Upper lobe of right lung (tissue), 1 donor: ENCODE measurements at regions not wholly inside any gene's neighbourhood (a gene's known extent, or its start where the extent isn't known, plus 50 kb on each side); places are given as distances from the start of the nearest gene placed in this dataset.
"Not testable (repeated sequence)": the region's sequence is repeated elsewhere in the genome, so short reads cannot be mapped to it uniquely, and the experiment has no call there.

ENCODE experiments used
- ATAC-seq: fragments of 200-7000 bp; cut with Tn5 transposase; one replicate; pipeline ENCODE4 v1.9.1; 2020; ENCODE audit warnings: mild to moderate bottlenecking, moderate library complexity
- DNase-seq: peaks from one replicate; pipeline ENCODE4 v3.0.0-alpha.2; 2020
- H3K27ac ChIP-seq: fragments of 200-600 bp; one replicate; pipeline ENCODE4 v1.8.0; 2022
- H3K27me3 ChIP-seq: fragments of 200-600 bp; one replicate; pipeline ENCODE4 v1.8.0; 2022; ENCODE audit warnings: mild to moderate bottlenecking
- H3K36me3 ChIP-seq: fragments of 200-600 bp; one replicate; pipeline ENCODE4 v1.8.0; 2022
- H3K4me1 ChIP-seq: fragments of 200-600 bp; one replicate; pipeline ENCODE4 v1.8.0; 2022
- H3K4me3 ChIP-seq: fragments of 200-600 bp; one replicate; pipeline ENCODE4 v1.8.0; 2022; ENCODE audit warnings: mild to moderate bottlenecking
- H3K9me3 ChIP-seq: fragments of 200-600 bp; one replicate; pipeline ENCODE4 v1.8.0; 2022
- intact Hi-C: fragments of 100-400 bp; cut with DNase I; formaldehyde crosslinking; loops from one replicate; pipeline ENCODE4 v1.11.0; 2022
- TF ChIP-seq, protein P1 (sequence below): fragments of 200-600 bp; IDR thresholded peaks from one replicate; pipeline ENCODE4 v1.8.0; 2022; ENCODE audit warnings: antibody characterized with exemption
- donor health status: DM: no; HTN: yes; CAD: no; lungs with severe emphysema.

DNA sequence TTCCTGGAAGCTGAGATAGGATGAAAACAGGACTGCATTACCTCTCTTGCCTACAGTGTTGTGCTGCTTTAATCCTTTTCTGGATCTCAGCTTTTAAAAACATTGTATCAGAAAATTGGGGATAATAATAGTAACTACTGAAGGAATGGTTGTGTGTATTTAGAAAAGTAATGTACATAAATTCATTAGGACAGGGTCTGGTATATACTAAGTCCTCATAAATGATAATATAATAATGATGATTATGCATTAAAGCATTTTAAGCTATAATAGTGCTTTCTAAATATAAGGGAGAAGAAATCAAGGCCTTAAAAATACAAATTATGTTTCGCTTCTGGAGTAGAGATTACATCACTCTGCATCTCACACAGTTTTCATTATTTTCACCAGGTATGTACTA, 530.1 kb downstream of the ZNF385D start:
- ATAC-seq (no peak), DNase-seq (no peak)
- no peaks in the 10 kb centered on the region for H3K9me3 ChIP-seq
- intact Hi-C loops, result no loop called here
- H3K36me3 ChIP-seq, result no peaks in the 10 kb centered on the region
- no peaks in the 10 kb centered on the region for H3K27me3 ChIP-seq
- no peak overlapping the region for H3K27ac ChIP-seq
- no peak overlapping the region for H3K4me3 ChIP-seq
- H3K4me1 ChIP-seq, result no peaks in the 10 kb centered on the region
- TF ChIP-seq, protein P1, sequence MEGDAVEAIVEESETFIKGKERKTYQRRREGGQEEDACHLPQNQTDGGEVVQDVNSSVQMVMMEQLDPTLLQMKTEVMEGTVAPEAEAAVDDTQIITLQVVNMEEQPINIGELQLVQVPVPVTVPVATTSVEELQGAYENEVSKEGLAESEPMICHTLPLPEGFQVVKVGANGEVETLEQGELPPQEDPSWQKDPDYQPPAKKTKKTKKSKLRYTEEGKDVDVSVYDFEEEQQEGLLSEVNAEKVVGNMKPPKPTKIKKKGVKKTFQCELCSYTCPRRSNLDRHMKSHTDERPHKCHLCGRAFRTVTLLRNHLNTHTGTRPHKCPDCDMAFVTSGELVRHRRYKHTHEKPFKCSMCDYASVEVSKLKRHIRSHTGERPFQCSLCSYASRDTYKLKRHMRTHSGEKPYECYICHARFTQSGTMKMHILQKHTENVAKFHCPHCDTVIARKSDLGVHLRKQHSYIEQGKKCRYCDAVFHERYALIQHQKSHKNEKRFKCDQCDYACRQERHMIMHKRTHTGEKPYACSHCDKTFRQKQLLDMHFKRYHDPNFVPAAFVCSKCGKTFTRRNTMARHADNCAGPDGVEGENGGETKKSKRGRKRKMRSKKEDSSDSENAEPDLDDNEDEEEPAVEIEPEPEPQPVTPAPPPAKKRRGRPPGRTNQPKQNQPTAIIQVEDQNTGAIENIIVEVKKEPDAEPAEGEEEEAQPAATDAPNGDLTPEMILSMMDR, result no peak

DNA sequence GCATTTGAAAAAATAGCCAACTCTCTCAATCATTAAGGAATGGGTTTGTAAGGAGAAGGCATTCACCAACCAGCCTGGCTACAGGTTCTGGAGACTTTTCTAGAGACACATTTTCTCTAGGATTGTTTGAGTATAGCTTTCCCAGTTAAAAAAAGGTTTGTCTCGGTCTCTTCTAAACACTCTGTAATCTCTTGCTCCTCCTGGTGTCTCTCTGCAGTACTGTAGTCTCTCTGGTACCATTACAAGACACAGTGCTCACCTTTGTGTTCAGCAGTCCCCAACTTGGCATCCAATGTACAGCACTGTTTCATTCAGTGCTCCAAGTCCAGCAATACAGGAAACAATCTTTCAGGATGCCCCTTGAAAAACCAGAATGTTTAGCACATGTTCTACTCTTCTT, 534.4 kb downstream of the ZNF385D start:
- TF ChIP-seq, protein P1, result no peak
- no peaks in the 10 kb centered on the region for H3K36me3 ChIP-seq

DNA sequence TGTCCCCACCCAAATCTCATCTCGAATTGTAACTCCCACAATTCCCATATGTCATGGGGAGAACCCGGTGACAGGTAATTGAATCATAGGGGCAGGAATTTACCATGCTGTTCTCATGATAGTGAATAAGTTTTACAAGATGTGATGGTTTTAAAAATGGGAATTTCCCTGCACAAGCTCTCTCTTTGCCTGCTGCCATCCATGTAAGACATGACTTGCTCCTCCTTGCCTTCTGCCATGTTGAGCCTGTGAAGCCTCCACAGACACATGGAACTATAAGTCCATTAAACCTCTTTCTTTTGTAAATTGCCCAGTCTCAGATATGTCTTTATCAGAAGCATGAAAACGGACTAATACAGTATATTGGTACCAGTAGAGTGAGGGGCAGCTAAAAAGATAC, 546.9 kb downstream of the ZNF385D start:
- H3K4me3 ChIP-seq, DNase-seq, H3K4me1 ChIP-seq, H3K36me3 ChIP-seq, H3K27me3 ChIP-seq, ATAC-seq, H3K27ac ChIP-seq, intact Hi-C loops: not testable (repeated sequence)
- H3K9me3 ChIP-seq, result peaks cover 10% of the 10 kb centered on the region

More for the DNA sequence above, 534.4 kb downstream of the ZNF385D start:
- no peak for ATAC-seq
- H3K4me3 ChIP-seq, result no peak overlapping the region
- DNase-seq, result no peak
- no peaks in the 10 kb centered on the region for H3K4me1 ChIP-seq
- no peaks in the 10 kb centered on the region for H3K9me3 ChIP-seq
- H3K27me3 ChIP-seq, result no peaks in the 10 kb centered on the region
- intact Hi-C loops, result no loop called here
- H3K27ac ChIP-seq, result no peak overlapping the region

DNA sequence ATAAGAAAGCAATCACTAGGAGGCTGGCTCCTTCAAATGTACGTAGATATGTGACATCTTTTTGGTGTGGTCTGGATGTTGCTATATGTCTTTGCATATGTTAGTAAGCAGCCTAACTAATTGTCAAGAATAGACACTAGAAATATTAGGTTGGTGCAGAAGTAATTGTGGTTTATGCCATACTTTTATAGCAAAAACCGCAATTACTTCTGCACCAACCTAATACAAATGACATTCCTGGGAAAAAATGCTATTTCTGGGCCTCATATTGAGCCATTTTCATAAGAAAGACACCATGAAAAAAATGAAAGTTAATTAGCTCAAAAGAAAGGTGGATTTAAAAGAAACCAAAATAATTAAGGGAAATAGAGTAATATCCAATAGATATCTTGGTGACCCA, 555.8 kb downstream of the ZNF385D start:
- Histone ChIP-seq H3K4me1 (no peaks in the 10 kb centered on the region), H3K9me3 (no peaks in the 10 kb centered on the region), H3K36me3 (no peaks in the 10 kb centered on the region), H3K27ac (no peak overlapping the region), H3K4me3 (no peak overlapping the region), H3K27me3 (no peaks in the 10 kb centered on the region)
- intact Hi-C loops, result no loop called here
- ATAC-seq (no peak), DNase-seq (no peak)
- TF ChIP-seq, protein P1, result no peak

DNA sequence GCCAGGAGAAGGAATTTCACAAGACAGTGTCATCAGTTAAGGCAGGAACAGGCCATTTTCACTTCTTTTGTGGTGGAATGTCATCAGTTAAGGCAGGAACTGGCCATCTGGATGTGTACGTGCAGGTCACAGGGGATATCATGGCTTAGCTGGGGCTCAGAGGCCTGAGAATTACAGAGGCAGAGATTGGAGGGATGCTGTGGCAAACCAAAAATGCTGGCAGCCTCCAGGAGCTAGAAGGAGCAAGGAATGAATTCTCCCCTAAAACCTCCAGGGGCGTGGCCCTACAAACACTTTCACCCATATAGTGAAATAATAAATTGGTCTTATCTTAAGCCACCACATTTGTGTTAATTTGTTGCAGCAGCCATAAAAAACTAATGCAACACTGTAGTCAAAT, 557.0 kb downstream of the ZNF385D start:
- ATAC-seq, H3K9me3 ChIP-seq, H3K36me3 ChIP-seq, H3K27me3 ChIP-seq, intact Hi-C loops, DNase-seq, H3K4me1 ChIP-seq, H3K27ac ChIP-seq, H3K4me3 ChIP-seq: not testable (repeated sequence)

DNA sequence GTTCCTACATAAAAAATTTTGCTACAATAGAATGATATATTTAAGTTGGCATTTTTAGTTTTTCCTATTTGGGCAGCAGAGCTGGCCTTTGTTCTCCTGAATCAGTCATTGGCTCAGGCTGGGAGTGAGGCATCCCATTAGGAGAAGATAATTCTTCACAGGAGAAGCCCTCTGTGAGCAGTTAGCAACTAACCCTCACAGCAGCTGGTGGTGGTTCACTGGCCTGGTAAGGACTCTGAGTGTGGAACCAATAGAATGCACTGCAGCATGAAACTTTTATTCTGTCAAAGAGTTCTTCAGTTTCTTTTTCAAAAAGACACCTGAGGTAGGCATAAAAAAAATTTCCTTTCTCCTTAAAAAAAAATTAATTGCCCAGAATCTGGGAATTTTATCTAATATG, 562.6 kb downstream of the ZNF385D start:
- DNase-seq (no peak), ATAC-seq (no peak)
- Histone ChIP-seq H3K4me3 (no peak overlapping the region), H3K9me3 (no peaks in the 10 kb centered on the region), H3K4me1 (no peaks in the 10 kb centered on the region), H3K36me3 (no peaks in the 10 kb centered on the region), H3K27ac (no peak overlapping the region), H3K27me3 (no peaks in the 10 kb centered on the region)
- intact Hi-C loops, result no loop called here
- TF ChIP-seq, protein P1, result no peak

DNA sequence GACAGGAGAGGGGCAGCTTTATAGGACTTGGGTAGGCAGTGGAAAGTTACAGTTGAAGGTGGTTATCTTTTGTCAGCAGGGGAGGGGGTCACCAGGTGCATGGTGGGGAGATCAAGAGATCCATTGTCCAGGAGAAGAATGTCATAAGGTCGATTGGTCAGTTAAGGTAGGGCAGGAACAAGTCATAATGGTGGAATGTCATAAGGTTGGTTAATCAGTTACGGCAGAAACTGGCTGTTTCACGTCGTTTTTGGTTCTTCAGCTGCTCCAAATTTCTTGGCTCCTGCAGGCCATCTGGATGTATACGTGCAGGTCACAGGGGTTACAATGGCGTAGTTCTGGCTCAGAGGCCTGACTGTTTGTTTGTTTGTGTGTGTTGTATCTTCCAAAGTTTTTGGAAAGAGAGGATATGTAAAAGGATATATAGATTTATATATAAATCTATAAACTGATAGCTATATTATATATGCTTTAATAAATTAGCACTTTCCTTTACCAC, 565.1 kb downstream of the ZNF385D start:
- no peak for ATAC-seq
- TF ChIP-seq, protein P1, result no peak
- intact Hi-C loops, result no loop called here
- no peak overlapping the region for H3K27ac ChIP-seq
- no peaks in the 10 kb centered on the region for H3K4me1 ChIP-seq
- no peaks in the 10 kb centered on the region for H3K9me3 ChIP-seq
- H3K36me3 ChIP-seq, result no peaks in the 10 kb centered on the region
- no peak overlapping the region for H3K4me3 ChIP-seq
- no peaks in the 10 kb centered on the region for H3K27me3 ChIP-seq
- DNase-seq, result no peak
